ENCODE measurements at regions not wholly inside any gene's neighbourhood (a gene's known extent, or its start where the extent isn't known, plus 50 kb on each side); places are given as distances from the start of the nearest gene placed in this dataset.

GRCh38 chr3:55235416-55235815 lies 251.7 kb downstream of the WNT5A start:
- DNase-seq = no peak

GRCh38 chr3:55226696-55227095 lies 260.4 kb downstream of the WNT5A start:
- DNase-seq = no peak

DNA sequence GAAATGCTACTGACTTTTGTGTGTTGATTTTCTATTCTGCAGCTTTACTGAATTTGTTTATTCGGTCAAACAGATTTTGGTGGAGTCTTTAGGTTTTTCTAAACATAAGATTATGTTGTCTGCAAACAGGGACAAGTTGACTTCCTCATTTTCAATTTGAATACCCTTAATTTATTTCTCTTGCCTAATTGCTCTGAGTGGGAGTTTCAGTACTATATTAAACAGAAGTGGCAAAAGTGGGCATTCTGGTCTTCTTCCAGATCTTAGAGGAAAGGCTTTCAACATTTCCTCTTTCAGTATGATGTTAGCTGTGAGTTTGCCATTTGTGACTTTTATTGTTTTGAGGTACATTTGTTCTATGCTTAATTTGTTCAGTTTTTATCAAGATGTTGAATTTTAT lies 268.5 kb downstream of the WNT5A start:
- no peak for DNase-seq

GRCh38 chr3:55207744-55208143 lies 279.4 kb downstream of the WNT5A start:
- DNase-seq = no peak

DNA sequence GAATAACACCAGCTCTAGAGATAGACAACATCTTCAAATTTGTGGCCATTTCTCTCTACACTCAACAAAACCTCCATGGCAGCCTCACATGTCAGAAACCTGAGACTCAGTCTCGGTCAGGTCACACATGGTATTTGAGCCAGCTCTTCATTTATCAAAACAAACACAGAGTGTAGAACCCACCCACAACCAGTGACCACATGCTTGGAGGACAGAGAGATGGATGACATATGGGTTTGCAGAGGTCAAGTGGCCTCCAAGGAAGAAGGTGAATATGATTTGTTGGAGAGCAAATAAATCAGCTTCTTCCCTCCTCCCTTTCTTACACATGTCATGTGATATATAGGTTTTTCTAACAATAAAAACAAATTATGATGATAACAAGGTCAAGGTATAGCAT lies 278.1 kb upstream of the LRTM1 start:
- DNase-seq = no peak

DNA sequence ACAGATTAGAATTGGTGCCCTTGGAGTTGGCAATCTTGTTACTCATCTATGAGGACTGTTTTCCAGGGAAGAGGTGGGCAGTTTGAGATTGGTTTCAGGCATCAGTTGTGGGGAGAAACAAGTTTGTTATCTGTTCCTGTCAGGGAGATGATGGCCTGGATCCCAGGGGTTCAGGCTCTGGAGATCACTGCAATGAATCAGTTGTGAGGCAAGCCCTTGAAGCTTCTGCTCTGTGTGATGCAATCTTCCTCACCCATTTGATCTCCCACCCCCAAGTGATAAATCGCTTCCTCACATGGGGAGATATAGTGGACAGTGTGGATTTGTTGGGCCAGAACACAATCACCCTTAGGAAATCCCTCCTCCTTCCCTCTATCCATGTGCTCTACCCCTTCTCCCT lies 276.6 kb upstream of the LRTM1 start:
- no peak for DNase-seq

DNA sequence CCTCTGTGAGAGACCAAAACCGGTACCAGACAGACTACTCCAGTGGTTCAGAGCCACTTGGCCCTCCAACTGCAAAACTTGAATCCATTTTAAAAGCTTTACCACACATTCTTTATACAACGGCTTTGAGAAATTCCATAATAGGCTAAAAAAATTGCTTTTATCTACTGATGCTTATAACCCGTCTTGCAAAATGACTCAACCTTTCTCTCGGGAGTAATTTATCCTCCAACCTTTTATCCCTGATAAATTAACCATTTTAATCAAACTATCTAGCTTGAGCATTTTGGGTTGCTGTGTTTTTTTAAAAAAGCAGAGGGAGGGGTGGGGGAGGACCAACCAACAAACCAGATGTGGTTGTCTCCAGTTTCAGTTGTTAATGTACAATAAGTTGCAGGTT lies 275.7 kb upstream of the LRTM1 start:
- no peak for DNase-seq

DNA sequence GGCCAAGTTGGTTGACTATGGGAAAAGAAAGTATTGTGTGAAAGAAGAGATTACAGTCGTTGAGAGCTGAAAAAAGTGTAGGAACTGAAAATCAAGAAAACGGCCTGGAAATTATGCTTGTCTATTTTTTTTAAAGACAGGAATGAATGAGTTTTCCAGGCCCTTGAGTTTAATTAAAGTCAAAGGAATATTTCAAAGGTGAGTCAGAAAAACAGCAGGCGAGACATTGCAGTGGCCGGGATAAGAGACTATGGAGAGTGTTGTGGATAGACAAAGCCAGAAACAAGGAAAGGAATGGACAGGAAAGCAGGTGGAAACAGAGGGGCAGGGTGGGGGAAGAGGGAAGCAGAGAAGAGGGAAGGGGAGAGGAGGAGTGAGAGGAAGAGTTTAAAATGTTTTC lies 275.1 kb upstream of the LRTM1 start:
- no peak for DNase-seq

GRCh38 chr3:55202326-55202725 lies 274.5 kb upstream of the LRTM1 start:
- no peak for DNase-seq

- no peak for DNase-seq
Observed at GRCh38 chr3:55201779-55202178, 273.9 kb upstream of the LRTM1 start.

DNA sequence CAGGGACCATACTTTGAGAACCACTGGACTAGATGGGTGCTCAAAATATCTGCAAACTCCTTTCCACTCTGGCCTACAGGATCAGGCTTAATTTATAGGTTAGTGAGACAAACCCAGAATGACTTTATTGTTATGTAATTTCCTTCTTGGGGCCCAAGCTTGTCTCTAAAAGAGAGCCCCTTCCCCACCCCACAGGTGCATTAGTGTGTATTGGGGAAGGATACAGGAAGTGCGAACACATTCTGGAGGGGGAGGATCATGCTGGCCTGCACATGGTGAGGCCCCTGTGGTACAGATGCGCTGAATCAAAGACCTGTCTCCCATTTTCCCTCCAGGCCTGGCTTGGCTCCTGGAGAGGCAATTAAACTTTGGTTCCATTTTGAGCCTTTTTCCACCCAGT lies 273.0 kb upstream of the LRTM1 start:
- DNase-seq = no peak

DNA sequence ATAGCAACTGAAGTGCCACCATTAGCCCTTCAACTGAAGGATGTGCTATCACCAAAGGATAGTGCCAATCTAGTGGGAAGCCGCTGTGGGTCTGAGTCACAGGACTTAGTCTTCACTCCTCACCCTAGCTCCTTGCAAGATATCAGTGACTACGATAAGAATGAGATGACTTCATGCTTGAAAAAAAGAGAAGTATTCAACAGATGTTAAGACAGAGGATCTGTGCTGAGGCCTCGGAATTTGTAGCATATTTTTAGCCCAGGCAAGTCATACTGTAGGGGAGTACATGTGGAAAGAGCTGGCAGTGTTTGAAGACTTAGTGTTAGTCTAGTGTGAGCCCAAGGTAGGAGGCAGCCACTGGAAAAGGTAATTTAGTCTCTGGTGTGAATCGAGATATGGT lies 270.7 kb upstream of the LRTM1 start:
- DNase-seq = no peak

GRCh38 chr3:55197021-55197420 lies 269.2 kb upstream of the LRTM1 start:
- no peak for DNase-seq

- DNase-seq = no peak
Observed at GRCh38 chr3:55196495-55196894, 268.6 kb upstream of the LRTM1 start.

GRCh38 chr3:55194376-55194775 lies 266.5 kb upstream of the LRTM1 start:
- DNase-seq = no peak

DNA sequence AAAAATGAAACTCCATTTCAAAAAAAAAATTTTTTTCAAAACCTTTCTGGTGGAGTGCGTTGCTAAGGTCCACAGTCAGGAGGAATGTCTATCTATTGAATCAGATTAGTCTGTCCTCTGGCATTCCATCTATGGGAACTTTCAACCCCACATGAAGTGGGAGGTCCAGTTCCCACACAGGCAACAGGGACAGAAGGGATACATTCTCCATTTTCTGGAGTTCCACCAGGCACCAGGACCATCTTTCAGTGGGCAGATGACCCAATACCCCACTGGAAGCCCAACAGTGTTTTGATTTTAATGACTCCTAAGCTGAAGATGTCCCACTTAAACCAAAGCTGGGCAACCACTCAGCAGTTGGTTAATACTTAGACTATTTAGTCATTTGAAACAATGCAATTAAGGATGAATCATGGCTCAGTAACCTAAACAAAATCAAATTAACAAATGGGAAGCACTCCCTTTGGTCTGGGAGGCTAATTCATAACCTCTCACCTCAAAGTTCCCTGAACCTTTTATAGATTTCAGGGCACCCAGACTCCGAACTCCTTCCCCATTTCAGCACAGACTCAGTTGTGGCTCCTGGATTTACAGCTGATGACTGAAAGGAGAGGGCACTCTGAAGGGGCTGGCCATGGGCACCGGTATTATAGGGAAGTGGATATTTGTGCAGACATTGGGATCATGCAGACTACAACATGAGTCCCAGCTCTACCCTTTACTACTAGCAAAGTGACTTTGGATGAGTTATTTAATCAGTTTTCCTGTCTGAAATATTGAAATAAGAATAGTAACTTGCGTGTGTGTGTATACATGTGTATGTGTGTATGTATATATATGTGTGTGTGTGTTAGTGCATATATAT lies 264.3 kb upstream of the LRTM1 start:
- no peak for DNase-seq

GRCh38 chr3:55190331-55190730 lies 262.5 kb upstream of the LRTM1 start:
- DNase-seq = no peak

- no peak for DNase-seq
Observed at GRCh38 chr3:55189359-55189801, 261.5 kb upstream of the LRTM1 start.

GRCh38 chr3:55185380-55185779 lies 257.5 kb upstream of the LRTM1 start:
- DNase-seq = no peak

DNA sequence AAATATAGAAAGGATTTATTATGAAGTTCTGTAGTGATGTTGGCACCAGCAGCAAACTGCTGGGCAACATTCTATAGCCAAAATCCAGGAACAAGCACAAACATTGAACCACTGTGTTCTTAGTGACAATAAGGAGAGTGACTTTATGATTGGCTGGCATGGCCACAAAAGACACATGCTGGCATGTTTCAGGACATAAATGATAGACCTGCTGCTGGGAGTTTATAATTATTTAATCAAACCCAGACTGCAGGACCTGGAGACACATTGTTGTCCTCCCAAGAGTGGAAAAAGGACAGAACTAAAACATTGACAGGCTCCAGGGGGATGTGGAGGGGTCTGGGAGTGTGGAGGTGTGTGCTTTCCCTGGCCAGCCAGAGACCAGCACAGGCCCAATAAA lies 255.3 kb upstream of the LRTM1 start:
- DNase-seq = no peak

DNA sequence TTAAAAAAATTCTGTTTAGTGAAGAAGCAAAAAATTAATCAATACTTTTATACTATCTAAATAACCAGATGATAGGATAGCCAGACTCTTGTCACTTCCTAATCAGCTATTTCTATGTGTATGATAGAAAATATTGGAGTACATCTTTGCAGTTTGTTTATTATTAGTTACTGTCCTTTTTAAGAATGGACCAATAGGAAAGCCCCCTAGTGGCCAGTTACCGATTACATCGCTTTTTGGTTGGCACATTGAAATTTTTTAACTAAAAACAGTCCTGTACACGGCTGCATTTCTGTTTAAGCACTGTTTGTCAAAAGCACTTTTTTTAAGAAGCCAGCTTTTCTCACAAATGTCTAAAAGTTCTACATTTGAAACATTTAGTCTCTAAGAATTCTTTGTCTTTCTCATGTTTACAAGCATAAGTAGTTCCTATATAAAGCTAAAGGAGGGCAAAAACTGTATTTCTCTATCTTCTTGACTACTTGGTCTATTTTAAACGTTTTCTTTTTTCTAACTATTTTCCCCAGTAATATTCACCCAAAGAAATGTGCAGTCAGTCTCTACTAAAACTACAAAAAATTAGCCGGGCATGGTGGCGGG lies 253.2 kb upstream of the LRTM1 start:
- peak; percentile 63 for DNase-seq

- no peak for DNase-seq
Observed at GRCh38 chr3:55180161-55180560, 252.3 kb upstream of the LRTM1 start.

GRCh38 chr3:55178336-55178735 lies 250.5 kb upstream of the LRTM1 start:
- DNase-seq = no peak

DNA sequence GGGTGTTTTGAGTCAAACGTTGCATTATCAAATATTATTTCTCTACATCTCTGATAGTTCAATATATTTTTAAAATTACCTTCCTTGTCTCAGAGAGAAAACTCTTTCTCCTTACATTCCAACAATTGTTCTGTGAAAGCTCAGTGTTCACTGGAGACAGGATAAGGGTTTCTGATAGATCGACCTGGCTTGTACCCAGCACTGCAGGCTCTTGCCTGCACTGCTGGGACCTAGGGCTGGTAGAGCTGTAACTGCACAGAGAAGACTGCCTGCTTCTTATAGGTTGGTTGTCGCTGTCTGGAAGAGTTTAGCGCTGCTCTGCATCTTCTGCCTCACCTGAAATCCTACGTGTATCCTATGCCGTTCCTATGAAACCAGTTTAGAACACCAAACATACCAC lies 249.9 kb upstream of the LRTM1 start:
- DNase-seq = no peak
